HUES48 (cell line): ENCODE measurements at regions not wholly inside any gene's neighbourhood (a gene's known extent, or its start where the extent isn't known, plus 50 kb on each side); places are given as distances from the start of the nearest gene placed in this dataset.
A peak's percentile ranks its signal among the peaks of the same experiment; 100 is the strongest.
"Not testable (repeated sequence)": the region's sequence is repeated elsewhere in the genome, so short reads cannot be mapped to it uniquely, and the experiment has no call there.

Experiments used
- H3K27ac ChIP-seq: one replicate; pipeline ENCODE4 v1.7.0; 2013; ENCODE audit warnings: low read depth, low read length, inconsistent platforms
- H3K27me3 ChIP-seq: 2 replicates; pipeline ENCODE4 v1.6.1; 2013; ENCODE audit warnings: mild to moderate bottlenecking, low read length; ENCODE audit not compliant: control insufficient read depth, insufficient read depth
- H3K36me3 ChIP-seq: 2 replicates; pipeline ENCODE4 v1.6.1; 2013; ENCODE audit warnings: low read length; ENCODE audit not compliant: control insufficient read depth, insufficient read depth
- H3K4me1 ChIP-seq: 2 replicates; pipeline ENCODE4 v1.6.1; 2013; ENCODE audit warnings: mild to moderate bottlenecking, low read length; ENCODE audit not compliant: control insufficient read depth, insufficient read depth
- H3K4me3 ChIP-seq: 2 replicates; pipeline ENCODE4 v1.5.1; 2013; ENCODE audit warnings: mild to moderate bottlenecking, low read depth, low read length
- H3K9ac ChIP-seq: 2 replicates; pipeline ENCODE4 v1.6.1; 2013; ENCODE audit warnings: mild to moderate bottlenecking, low read depth, low read length, moderate library complexity
- H3K9me3 ChIP-seq: 2 replicates; pipeline ENCODE4 v1.6.1; 2013; ENCODE audit warnings: low read length; ENCODE audit not compliant: control insufficient read depth, insufficient read depth

GRCh38 chr5:89676634-89677033, 732.9 kb downstream of the CETN3 start:
- no peak overlapping the region for H3K9ac ChIP-seq
- no peaks in the 10 kb centered on the region for H3K27me3 ChIP-seq
- H3K4me1 ChIP-seq = peaks cover 19% of the 10 kb centered on the region
- H3K9me3 ChIP-seq = no peaks in the 10 kb centered on the region
- no peak overlapping the region for H3K27ac ChIP-seq
- H3K4me3 ChIP-seq = no peak overlapping the region
- H3K36me3 ChIP-seq = no peaks in the 10 kb centered on the region

- Histone ChIP-seq H3K4me3 (no peak overlapping the region), H3K36me3 (no peaks in the 10 kb centered on the region), H3K27ac (peak overlapping the region; percentile 44)
Observed at GRCh38 chr5:89673019-89673418, 736.5 kb downstream of the CETN3 start.

GRCh38 chr5:89668821-89669220, 740.7 kb downstream of the CETN3 start:
- no peak overlapping the region for H3K9ac ChIP-seq

More at GRCh38 chr5:89673019-89673418, 736.5 kb downstream of the CETN3 start:
- Histone ChIP-seq H3K4me1 (peaks cover 19% of the 10 kb centered on the region), H3K27me3 (no peaks in the 10 kb centered on the region), H3K9me3 (no peaks in the 10 kb centered on the region), H3K9ac (no peak overlapping the region)

GRCh38 chr5:89662499-89662898, 747.1 kb downstream of the CETN3 start:
- H3K4me3 ChIP-seq = no peak overlapping the region
- no peaks in the 10 kb centered on the region for H3K36me3 ChIP-seq
- H3K27ac ChIP-seq = no peak overlapping the region
- H3K9ac ChIP-seq = no peak overlapping the region
- no peaks in the 10 kb centered on the region for H3K4me1 ChIP-seq
- H3K9me3 ChIP-seq = peaks cover 9% of the 10 kb centered on the region
- H3K27me3 ChIP-seq = no peaks in the 10 kb centered on the region

More at GRCh38 chr5:89668821-89669220, 740.7 kb downstream of the CETN3 start:
- no peaks in the 10 kb centered on the region for H3K27me3 ChIP-seq
- no peak overlapping the region for H3K27ac ChIP-seq
- peaks cover 17% of the 10 kb centered on the region for H3K4me1 ChIP-seq
- H3K4me3 ChIP-seq = no peak overlapping the region
- peaks cover 9% of the 10 kb centered on the region for H3K9me3 ChIP-seq
- H3K36me3 ChIP-seq = no peaks in the 10 kb centered on the region

- Histone ChIP-seq H3K9ac (no peak overlapping the region), H3K9me3 (peaks cover 20% of the 10 kb centered on the region), H3K4me3 (no peak overlapping the region), H3K27me3 (no peaks in the 10 kb centered on the region), H3K27ac (no peak overlapping the region), H3K4me1 (no peaks in the 10 kb centered on the region), H3K36me3 (no peaks in the 10 kb centered on the region)
Observed at GRCh38 chr5:89638871-89639270, 755.9 kb upstream of the MEF2C start.

GRCh38 chr5:89634176-89634575, 751.2 kb upstream of the MEF2C start:
- not testable (repeated sequence) for H3K36me3 ChIP-seq, H3K27ac ChIP-seq, H3K9ac ChIP-seq, H3K4me3 ChIP-seq, H3K27me3 ChIP-seq, H3K4me1 ChIP-seq
- peaks cover 19% of the 10 kb centered on the region for H3K9me3 ChIP-seq

- H3K27ac ChIP-seq, H3K9ac ChIP-seq, H3K4me1 ChIP-seq, H3K9me3 ChIP-seq, H3K36me3 ChIP-seq, H3K4me3 ChIP-seq, H3K27me3 ChIP-seq: not testable (repeated sequence)
Observed at GRCh38 chr5:89630064-89630463, 747.1 kb upstream of the MEF2C start.

- no peaks in the 10 kb centered on the region for H3K27me3 ChIP-seq
- no peaks in the 10 kb centered on the region for H3K4me1 ChIP-seq
- H3K27ac ChIP-seq = no peak overlapping the region
- H3K9ac ChIP-seq = no peak overlapping the region
- no peak overlapping the region for H3K4me3 ChIP-seq
- peaks cover 3% of the 10 kb centered on the region; the same call in 1 of the 2 replicates for H3K9me3 ChIP-seq
- no peaks in the 10 kb centered on the region for H3K36me3 ChIP-seq
Observed at GRCh38 chr5:89628876-89629635, 746.1 kb upstream of the MEF2C start.

- H3K9ac ChIP-seq = no peak overlapping the region
- no peaks in the 10 kb centered on the region for H3K27me3 ChIP-seq
- no peaks in the 10 kb centered on the region for H3K36me3 ChIP-seq
- no peak overlapping the region for H3K27ac ChIP-seq
- H3K4me3 ChIP-seq = no peak overlapping the region
- H3K9me3 ChIP-seq = peaks cover 3% of the 10 kb centered on the region
- H3K4me1 ChIP-seq = no peaks in the 10 kb centered on the region
Observed at GRCh38 chr5:89615839-89616518, 733.0 kb upstream of the MEF2C start.

GRCh38 chr5:89613222-89613956, 730.4 kb upstream of the MEF2C start:
- Histone ChIP-seq H3K27me3 (no peaks in the 10 kb centered on the region), H3K9me3 (no peaks in the 10 kb centered on the region), H3K36me3 (no peaks in the 10 kb centered on the region), H3K9ac (no peak overlapping the region), H3K4me1 (no peaks in the 10 kb centered on the region), H3K4me3 (no peak overlapping the region), H3K27ac (no peak overlapping the region)
